ENCODE measurements at regions not wholly inside any gene's neighbourhood (a gene's known extent, or its start where the extent isn't known, plus 50 kb on each side); places are given as distances from the start of the nearest gene placed in this dataset.
A peak's percentile ranks its signal among the peaks of the same experiment; 100 is the strongest.

DNA sequence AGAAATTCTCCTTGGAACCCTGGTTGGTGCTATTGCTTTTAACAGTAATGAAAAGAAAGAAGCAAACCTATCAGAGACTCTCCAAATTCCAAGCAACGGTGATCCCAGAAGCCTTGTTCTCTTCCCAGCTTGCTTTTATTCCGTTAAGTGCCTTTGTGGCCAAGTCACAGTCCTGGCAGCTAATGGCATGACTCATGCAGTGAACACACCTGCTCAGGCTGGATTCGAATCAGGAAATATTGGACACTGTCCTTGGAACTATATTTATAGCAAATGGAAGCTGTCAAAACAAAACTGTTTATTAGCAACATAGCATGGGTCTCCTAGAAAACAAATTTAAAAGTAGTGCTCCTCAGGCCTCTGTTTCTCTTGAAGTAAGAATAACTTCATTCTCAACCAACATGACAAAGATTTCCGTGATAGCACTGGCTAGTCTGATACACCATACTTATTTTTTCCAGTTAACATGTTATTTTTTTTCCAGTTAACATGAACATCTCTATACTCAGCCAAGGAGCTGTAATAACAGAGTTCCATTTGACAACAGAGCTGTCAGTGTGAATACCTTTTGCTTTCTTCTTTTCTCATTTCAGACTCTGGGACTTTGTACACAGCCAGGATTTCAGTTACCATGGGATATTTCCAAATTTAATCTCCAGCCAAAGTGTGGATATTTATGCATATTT is 502.4 kb downstream of the GADD45G start:
- no peak for TF ChIP-seq EP300 (IDR thresholded peaks at IDR 0.05)
- no peaks in the 10 kb centered on the region for H3K9me3 ChIP-seq
- H3K4me3 ChIP-seq = no peak overlapping the region
- 29% methylated on average over 4 of the region's 4 CpGs for WGBS
- no peak for DNase-seq (ENCODE audit: low spot score in 2 of 2)
- H3K4me1 ChIP-seq = peaks cover 21% of the 10 kb centered on the region
- no peaks in the 10 kb centered on the region for H3K36me3 ChIP-seq
- no peaks in the 10 kb centered on the region for H3K27me3 ChIP-seq
- peak overlapping the region; percentile 24 for H3K27ac ChIP-seq

DNA sequence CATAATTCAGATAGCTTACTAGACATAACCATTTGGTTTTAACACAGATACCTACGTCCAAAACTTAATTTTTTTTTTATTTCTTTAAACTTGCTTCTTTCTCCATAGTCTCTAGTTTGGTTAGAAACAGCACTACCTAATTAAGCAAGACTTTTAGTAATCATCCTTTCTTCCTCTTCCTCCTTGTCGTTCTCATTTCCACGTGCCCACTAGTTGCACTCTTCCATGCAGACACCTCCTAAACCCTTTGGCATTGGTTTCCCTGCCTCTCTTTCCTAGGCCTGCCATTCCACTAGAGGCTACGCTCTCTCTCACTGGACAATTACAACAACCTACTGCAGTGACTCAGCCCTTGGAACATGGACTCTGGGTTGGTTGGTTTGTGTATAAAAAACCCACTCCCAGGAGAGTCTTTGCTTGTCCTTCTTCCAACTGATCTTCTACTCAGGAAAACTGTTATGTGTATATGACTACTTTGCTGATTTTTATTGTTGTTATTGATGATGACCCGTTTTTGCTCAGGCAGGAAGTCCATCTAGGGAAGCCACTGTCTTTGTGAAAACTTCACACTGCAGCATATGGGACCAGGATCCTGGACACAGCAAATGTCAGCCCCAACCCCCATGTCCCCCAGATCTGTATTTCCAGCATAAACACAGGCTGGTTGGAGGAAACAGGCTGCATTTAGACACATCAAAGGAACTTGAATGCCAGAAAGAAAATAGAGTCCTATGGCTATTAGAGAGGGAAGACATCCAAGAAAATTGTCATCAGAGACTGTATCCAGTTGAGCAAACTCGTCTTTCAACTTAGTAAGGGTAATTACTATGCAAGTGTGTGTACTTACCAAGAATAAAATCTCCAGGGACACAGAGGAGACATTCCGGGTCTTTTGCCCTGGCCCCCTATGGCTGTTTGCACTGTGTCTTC is 503.2 kb downstream of the GADD45G start:
- TF ChIP-seq EP300 (IDR thresholded peaks at IDR 0.05) (no peak), POLR2A (IDR thresholded peaks at IDR 0.05) (no peak)
- TF ChIP-seq, protein P1, sequence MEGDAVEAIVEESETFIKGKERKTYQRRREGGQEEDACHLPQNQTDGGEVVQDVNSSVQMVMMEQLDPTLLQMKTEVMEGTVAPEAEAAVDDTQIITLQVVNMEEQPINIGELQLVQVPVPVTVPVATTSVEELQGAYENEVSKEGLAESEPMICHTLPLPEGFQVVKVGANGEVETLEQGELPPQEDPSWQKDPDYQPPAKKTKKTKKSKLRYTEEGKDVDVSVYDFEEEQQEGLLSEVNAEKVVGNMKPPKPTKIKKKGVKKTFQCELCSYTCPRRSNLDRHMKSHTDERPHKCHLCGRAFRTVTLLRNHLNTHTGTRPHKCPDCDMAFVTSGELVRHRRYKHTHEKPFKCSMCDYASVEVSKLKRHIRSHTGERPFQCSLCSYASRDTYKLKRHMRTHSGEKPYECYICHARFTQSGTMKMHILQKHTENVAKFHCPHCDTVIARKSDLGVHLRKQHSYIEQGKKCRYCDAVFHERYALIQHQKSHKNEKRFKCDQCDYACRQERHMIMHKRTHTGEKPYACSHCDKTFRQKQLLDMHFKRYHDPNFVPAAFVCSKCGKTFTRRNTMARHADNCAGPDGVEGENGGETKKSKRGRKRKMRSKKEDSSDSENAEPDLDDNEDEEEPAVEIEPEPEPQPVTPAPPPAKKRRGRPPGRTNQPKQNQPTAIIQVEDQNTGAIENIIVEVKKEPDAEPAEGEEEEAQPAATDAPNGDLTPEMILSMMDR (IDR thresholded peaks at IDR 0.05) = no peak
- peak overlapping the region; percentile 24 for H3K27ac ChIP-seq
- H3K36me3 ChIP-seq = no peaks in the 10 kb centered on the region
- peaks cover 19% of the 10 kb centered on the region for H3K4me1 ChIP-seq
- no peak for DNase-seq (ENCODE audit: low spot score in 2 of 2)
- no peaks in the 10 kb centered on the region for H3K9me3 ChIP-seq
- H3K27me3 ChIP-seq = peaks cover 1% of the 10 kb centered on the region
- H3K4me3 ChIP-seq = no peak overlapping the region
- WGBS = 31% methylated on average over 7 of the region's 7 CpGs

DNA sequence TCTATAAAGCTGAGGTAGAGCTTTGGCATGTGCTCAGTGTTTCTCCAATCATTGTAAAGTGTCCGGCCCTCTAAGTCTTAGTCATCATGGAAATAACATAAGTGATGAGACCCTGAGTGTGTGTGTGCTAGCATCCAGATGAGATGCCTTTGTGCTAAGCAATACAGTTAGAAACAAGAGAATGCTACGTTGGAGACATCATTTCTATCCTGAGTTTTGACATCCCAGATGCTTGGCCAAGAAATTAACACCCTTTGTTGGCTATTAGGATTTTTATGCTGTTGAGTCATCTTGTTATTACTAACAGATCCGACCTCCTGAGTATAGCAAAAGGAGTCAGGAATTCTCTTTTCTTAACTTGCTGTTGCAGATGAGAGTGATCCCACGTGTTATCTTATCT is 508.0 kb downstream of the GADD45G start:
- H3K9me3 ChIP-seq = no peaks in the 10 kb centered on the region
- no peak overlapping the region for H3K27ac ChIP-seq
- H3K27me3 ChIP-seq = peaks cover 7% of the 10 kb centered on the region
- no peak for TF ChIP-seq POLR2A (IDR thresholded peaks at IDR 0.05)
- TF ChIP-seq POLR2AphosphoS5 (IDR thresholded peaks at IDR 0.05) = no peak
- no peak for TF ChIP-seq EP300 (IDR thresholded peaks at IDR 0.05)
- TF ChIP-seq, protein P1 (IDR thresholded peaks at IDR 0.05) = no peak
- H3K36me3 ChIP-seq = no peaks in the 10 kb centered on the region
- WGBS = 40% methylated on average over 4 of the region's 4 CpGs
- H3K4me3 ChIP-seq = no peak overlapping the region
- DNase-seq (ENCODE audit: low spot score in 2 of 2) = no peak
- H3K4me1 ChIP-seq = peaks cover 13% of the 10 kb centered on the region

DNA sequence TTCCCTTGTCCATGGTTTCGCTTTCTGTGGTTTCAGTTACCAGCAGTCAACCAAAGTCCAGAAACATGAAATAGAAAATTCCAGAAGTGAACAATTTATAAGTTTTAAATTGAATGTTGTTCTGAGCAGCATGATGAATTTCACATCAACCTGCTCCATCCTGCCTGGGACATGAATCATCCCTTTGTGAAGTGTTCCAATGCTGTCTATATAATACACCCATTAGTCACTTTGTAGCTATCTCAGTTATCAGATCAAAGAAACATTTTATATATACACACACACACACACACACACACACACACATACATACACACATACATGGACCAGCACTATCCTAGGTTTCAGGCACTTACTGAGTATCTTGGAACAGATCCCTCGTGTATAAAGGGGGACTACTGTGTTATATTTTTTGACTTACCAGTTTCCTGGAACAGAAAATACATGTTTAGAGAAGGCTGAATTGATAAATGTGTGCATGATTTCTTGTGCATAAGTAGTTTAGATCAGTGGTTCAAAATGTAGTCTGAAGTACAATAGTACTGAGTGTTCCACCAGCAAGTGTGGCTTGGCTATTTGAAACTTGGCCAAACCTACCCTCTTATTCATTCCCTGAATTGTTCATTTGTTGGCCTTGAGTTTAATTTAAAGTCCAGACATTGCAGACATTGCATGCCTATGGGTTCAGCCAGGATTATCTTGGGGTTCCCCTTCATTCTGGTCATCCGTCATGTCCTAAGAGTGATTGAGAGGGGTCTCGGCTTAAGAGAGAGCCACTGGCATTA is 510.0 kb downstream of the GADD45G start:
- Histone ChIP-seq H3K9me3 (no peaks in the 10 kb centered on the region), H3K27ac (no peak overlapping the region), H3K27me3 (peaks cover 7% of the 10 kb centered on the region), H3K4me1 (peaks cover 5% of the 10 kb centered on the region), H3K4me3 (no peak overlapping the region), H3K36me3 (no peaks in the 10 kb centered on the region)
- no peak for DNase-seq (ENCODE audit: low spot score in 2 of 2)
- WGBS = 77% methylated on average over 4 of the region's 4 CpGs
- TF ChIP-seq EP300 (IDR thresholded peaks at IDR 0.05) (no peak), POLR2A (IDR thresholded peaks at IDR 0.05) (no peak), POLR2AphosphoS5 (IDR thresholded peaks at IDR 0.05) (no peak)
- TF ChIP-seq, protein P1 (IDR thresholded peaks at IDR 0.05) = no peak

DNA sequence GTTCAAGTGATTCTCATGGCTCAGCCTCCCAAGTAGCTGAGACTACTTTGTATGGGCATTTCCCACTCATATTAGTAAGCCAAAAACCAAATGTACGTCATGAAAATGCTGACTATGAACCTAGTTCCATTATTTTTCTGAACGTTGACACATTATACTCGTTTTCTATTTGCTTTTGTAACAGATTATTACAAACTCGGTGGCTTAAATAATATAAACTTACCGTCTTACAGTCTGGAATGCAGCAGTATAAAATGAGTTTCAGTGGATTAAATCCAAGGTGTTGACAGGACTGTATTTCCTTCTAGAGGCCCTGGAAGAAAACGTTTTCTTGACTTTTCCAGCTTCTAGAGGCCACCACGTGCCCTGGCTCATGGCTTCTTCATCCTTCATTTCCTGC is 517.0 kb downstream of the GADD45G start:
- no peak for DNase-seq (ENCODE audit: low spot score in 2 of 2)
- TF ChIP-seq POLR2A (IDR thresholded peaks at IDR 0.05) (no peak), POLR2AphosphoS5 (IDR thresholded peaks at IDR 0.05) (no peak), EP300 (IDR thresholded peaks at IDR 0.05) (no peak)
- TF ChIP-seq, protein P1 (IDR thresholded peaks at IDR 0.05) = no peak
- 86% methylated on average over 7 of the region's 7 CpGs for WGBS
- no peaks in the 10 kb centered on the region for H3K36me3 ChIP-seq
- no peaks in the 10 kb centered on the region for H3K9me3 ChIP-seq
- no peak overlapping the region for H3K27ac ChIP-seq
- peaks cover 2% of the 10 kb centered on the region for H3K4me1 ChIP-seq
- H3K27me3 ChIP-seq = no peaks in the 10 kb centered on the region
- H3K4me3 ChIP-seq = no peak overlapping the region

All from suprapubic skin (tissue), 4 donors.